ENCODE measurements at regions not wholly inside any gene's neighbourhood (a gene's known extent, or its start where the extent isn't known, plus 50 kb on each side); places are given as distances from the start of the nearest gene placed in this dataset.

DNA sequence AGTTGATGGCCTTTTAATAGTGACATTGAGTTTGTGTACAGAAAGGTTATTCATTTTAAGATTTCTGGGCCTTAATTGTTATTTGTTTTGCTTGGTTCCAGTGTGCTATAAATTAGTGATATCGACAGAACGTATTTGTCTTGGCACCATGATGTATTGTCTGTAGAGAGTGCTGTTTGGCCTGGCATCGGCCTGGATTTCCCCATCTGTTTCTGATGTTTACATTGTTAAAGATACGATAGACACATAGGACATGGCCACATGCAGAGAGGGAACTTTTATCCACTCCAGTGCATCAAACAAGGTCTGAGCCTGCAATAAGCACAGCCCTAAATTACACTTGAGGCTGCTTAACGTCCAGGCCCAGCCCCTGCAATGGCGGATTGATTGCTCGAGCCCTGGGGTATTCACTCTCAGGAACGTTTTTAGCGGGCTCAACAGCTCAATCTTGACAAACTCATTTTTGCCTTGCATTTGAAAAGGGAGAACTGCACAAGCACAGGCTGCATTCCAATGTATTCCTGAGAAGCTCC, 144.7 kb downstream of the SLC4A3 start (continued):
- TF ChIP-seq, protein P1, sequence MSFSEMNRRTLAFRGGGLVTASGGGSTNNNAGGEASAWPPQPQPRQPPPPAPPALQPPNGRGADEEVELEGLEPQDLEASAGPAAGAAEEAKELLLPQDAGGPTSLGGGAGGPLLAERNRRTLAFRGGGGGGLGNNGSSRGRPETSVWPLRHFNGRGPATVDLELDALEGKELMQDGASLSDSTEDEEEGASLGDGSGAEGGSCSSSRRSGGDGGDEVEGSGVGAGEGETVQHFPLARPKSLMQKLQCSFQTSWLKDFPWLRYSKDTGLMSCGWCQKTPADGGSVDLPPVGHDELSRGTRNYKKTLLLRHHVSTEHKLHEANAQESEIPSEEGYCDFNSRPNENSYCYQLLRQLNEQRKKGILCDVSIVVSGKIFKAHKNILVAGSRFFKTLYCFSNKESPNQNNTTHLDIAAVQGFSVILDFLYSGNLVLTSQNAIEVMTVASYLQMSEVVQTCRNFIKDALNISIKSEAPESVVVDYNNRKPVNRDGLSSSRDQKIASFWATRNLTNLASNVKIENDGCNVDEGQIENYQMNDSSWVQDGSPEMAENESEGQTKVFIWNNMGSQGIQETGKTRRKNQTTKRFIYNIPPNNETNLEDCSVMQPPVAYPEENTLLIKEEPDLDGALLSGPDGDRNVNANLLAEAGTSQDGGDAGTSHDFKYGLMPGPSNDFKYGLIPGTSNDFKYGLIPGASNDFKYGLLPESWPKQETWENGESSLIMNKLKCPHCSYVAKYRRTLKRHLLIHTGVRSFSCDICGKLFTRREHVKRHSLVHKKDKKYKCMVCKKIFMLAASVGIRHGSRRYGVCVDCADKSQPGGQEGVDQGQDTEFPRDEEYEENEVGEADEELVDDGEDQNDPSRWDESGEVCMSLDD (CRISPR knock-in tag; IDR thresholded peaks at IDR 0.05; ENCODE audit: borderline replicate concordance): no peak
- TF ChIP-seq MED1 (CRISPR knock-in tag; IDR thresholded peaks at IDR 0.05) (no peak), ZNF670 (CRISPR knock-in tag; IDR thresholded peaks at IDR 0.05; ENCODE audit: borderline replicate concordance) (no peak), ZNF496 (CRISPR knock-in tag; IDR thresholded peaks at IDR 0.05; ENCODE audit: insufficient replicate concordance) (no peak), ZNF10 (CRISPR knock-in tag; IDR thresholded peaks at IDR 0.05; ENCODE audit: borderline replicate concordance, low read depth) (no peak)

GRCh38 chr2:219772697-219773096, 145.3 kb downstream of the SLC4A3 start:
- intact Hi-C loops (cut with micrococcal nuclease; ENCODE audit: unreplicated experiment) (no loop called here), in situ Hi-C loops (cut with HindIII; ENCODE audit: extremely low pct_ligation_motif_present, low pct_unique_long_range_greater_than_20kb) (no loop called here)
- WGBS (ENCODE audit: low lambda C conversion rate): 23% methylated on average over 4 of the region's 4 CpGs
- Histone ChIP-seq H3K27ac (ENCODE audit: extremely low read length, insufficient read depth, low read length) (no peak overlapping the region), H3K4me1 (ENCODE audit: insufficient read depth, low read length) (no peaks in the 10 kb centered on the region), H3K4me2 (ENCODE audit: low read depth, low read length) (no peak overlapping the region), H3K79me2 (ENCODE audit: insufficient read depth, low read length) (no peaks in the 10 kb centered on the region), H3K9ac (ENCODE audit: insufficient read depth, low read depth, low read length) (no peak overlapping the region), H2AFZ (ENCODE audit: low read length) (no peak overlapping the region), H3K4me3 (replicated peaks in 1 of 3; ENCODE audit: insufficient read depth in 1 of 3, low read depth in 2 of 3, low read length in 3 of 3) (no peak overlapping the region), H3K36me3 (replicated peaks in 1 of 2; ENCODE audit: control insufficient read depth in 1 of 2, insufficient read depth in 2 of 2, low read length in 2 of 2) (no peaks in the 10 kb centered on the region), H3K9me3 (ENCODE audit: low read length) (no peaks in the 10 kb centered on the region), H3K27me3 (ENCODE audit: control insufficient read depth in 1 of 2, insufficient read depth in 2 of 2, low read length in 2 of 2) (peaks cover 0 to 31% of the 10 kb centered on the region in 2 experiments; a peak in 3 of 5 replicates), H4K20me1 (ENCODE audit: insufficient read depth, low read length) (no peaks in the 10 kb centered on the region)
- DNase-seq (ENCODE audit: low spot score) (no peak), ATAC-seq (no peak), FAIRE-seq (no peak)
- POLR2A ChIA-PET: no interaction called here
- CTCF ChIA-PET (ENCODE audit: low intra/inter-chr PET ratio, low total read pairs): no interaction called here
- no TSS peak for BruUV-seq (replicated peaks)
- TF ChIP-seq PITX1 (CRISPR knock-in tag; IDR thresholded peaks at IDR 0.05) (no peak), ZNF207 (IDR thresholded peaks at IDR 0.05; ENCODE audit: borderline replicate concordance) (no peak), ZEB1 (IDR thresholded peaks at IDR 0.05; ENCODE audit: insufficient replicate concordance, low read depth) (no peak)
